ENCODE measurements at regions not wholly inside any gene's neighbourhood (a gene's known extent, or its start where the extent isn't known, plus 50 kb on each side); places are given as distances from the start of the nearest gene placed in this dataset.

- Histone ChIP-seq H4K20me1 (ENCODE audit: insufficient read depth, low read length) (no peaks in the 10 kb centered on the region), H3K9me3 (ENCODE audit: low read length) (no peaks in the 10 kb centered on the region), H3K36me3 (ENCODE audit: insufficient read depth, low read length) (no peaks in the 10 kb centered on the region), H3K79me2 (ENCODE audit: insufficient read depth, low read length) (no peaks in the 10 kb centered on the region), H3K27me3 (ENCODE audit: insufficient read depth, low read length) (no peaks in the 10 kb centered on the region), H3K9me2 (ENCODE audit: low read depth, low read length) (no peaks in the 10 kb centered on the region), H3K27ac (ENCODE audit: low read depth, low read length, poor library complexity, severe bottlenecking) (no peak overlapping the region), H3F3A (ENCODE audit: insufficient read depth, low read length) (no peaks in the 10 kb centered on the region), H2AFZ (ENCODE audit: low read length) (no peak overlapping the region), H3K4me1 (ENCODE audit: insufficient read depth, low read length, severe bottlenecking) (no peaks in the 10 kb centered on the region), H3K4me3 (ENCODE audit: low read depth, low read length, poor library complexity, severe bottlenecking) (no peak overlapping the region), H3K9ac (ENCODE audit: low read length) (no peak overlapping the region), H3K4me2 (ENCODE audit: low read length) (no peak overlapping the region)
- TF ChIP-seq EZH2 (IDR thresholded peaks at IDR 0.05; ENCODE audit: borderline replicate concordance, low read length): no peak
- TF ChIP-seq CTCF (IDR thresholded peaks at IDR 0.05; ENCODE audit: low read length): no peak
These were observed 549.4 kb downstream of the NYAP2 start for GRCh38 chr2:225948903-225949302.

GRCh38 chr2:225938991-225939390 is 539.5 kb downstream of the NYAP2 start:
- H3K27ac ChIP-seq (ENCODE audit: low read depth, low read length, poor library complexity, severe bottlenecking): no peak overlapping the region
- H4K20me1 ChIP-seq (ENCODE audit: insufficient read depth, low read length): no peaks in the 10 kb centered on the region
- H3K9me2 ChIP-seq (ENCODE audit: low read depth, low read length): no peaks in the 10 kb centered on the region
- no peaks in the 10 kb centered on the region for H3K36me3 ChIP-seq (ENCODE audit: insufficient read depth, low read length)
- H3F3A ChIP-seq (ENCODE audit: insufficient read depth, low read length): no peaks in the 10 kb centered on the region
- no peak overlapping the region for H2AFZ ChIP-seq (ENCODE audit: low read length)
- no peaks in the 10 kb centered on the region for H3K9me3 ChIP-seq (ENCODE audit: low read length)
- H3K27me3 ChIP-seq (ENCODE audit: insufficient read depth, low read length): no peaks in the 10 kb centered on the region
- H3K79me2 ChIP-seq (ENCODE audit: insufficient read depth, low read length): no peaks in the 10 kb centered on the region
- H3K9ac ChIP-seq (ENCODE audit: low read length): no peak overlapping the region
- TF ChIP-seq CTCF (IDR thresholded peaks at IDR 0.05; ENCODE audit: low read length) (no peak), EZH2 (IDR thresholded peaks at IDR 0.05; ENCODE audit: borderline replicate concordance, low read length) (no peak)
- no peaks in the 10 kb centered on the region for H3K4me1 ChIP-seq (ENCODE audit: insufficient read depth, low read length, severe bottlenecking)
- H3K4me2 ChIP-seq (ENCODE audit: low read length): no peak overlapping the region
- no peak overlapping the region for H3K4me3 ChIP-seq (ENCODE audit: low read depth, low read length, poor library complexity, severe bottlenecking)

- H3K9ac ChIP-seq (ENCODE audit: low read length): no peak overlapping the region
- H3K9me2 ChIP-seq (ENCODE audit: low read depth, low read length): no peaks in the 10 kb centered on the region
- no peaks in the 10 kb centered on the region for H3K4me1 ChIP-seq (ENCODE audit: insufficient read depth, low read length, severe bottlenecking)
- H3K79me2 ChIP-seq (ENCODE audit: insufficient read depth, low read length): no peaks in the 10 kb centered on the region
- no peaks in the 10 kb centered on the region for H3K9me3 ChIP-seq (ENCODE audit: low read length)
- H4K20me1 ChIP-seq (ENCODE audit: insufficient read depth, low read length): no peaks in the 10 kb centered on the region
- H3K4me3 ChIP-seq (ENCODE audit: low read depth, low read length, poor library complexity, severe bottlenecking): no peak overlapping the region
- H3K27me3 ChIP-seq (ENCODE audit: insufficient read depth, low read length): no peaks in the 10 kb centered on the region
- no peak overlapping the region for H3K4me2 ChIP-seq (ENCODE audit: low read length)
- H2AFZ ChIP-seq (ENCODE audit: low read length): no peak overlapping the region
- H3K36me3 ChIP-seq (ENCODE audit: insufficient read depth, low read length): no peaks in the 10 kb centered on the region
- TF ChIP-seq EZH2 (IDR thresholded peaks at IDR 0.05; ENCODE audit: borderline replicate concordance, low read length) (no peak), CTCF (IDR thresholded peaks at IDR 0.05; ENCODE audit: low read length) (no peak)
- no peak overlapping the region for H3K27ac ChIP-seq (ENCODE audit: low read depth, low read length, poor library complexity, severe bottlenecking)
- no peaks in the 10 kb centered on the region for H3F3A ChIP-seq (ENCODE audit: insufficient read depth, low read length)
These were observed 538.2 kb downstream of the NYAP2 start for GRCh38 chr2:225937625-225938187.

Measured in OCI-LY1 (cell line).